Chondrocyte (in vitro differentiated cells): ENCODE measurements at regions not wholly inside any gene's neighbourhood (a gene's known extent, or its start where the extent isn't known, plus 50 kb on each side); places are given as distances from the start of the nearest gene placed in this dataset.
"Not testable (repeated sequence)": the region's sequence is repeated elsewhere in the genome, so short reads cannot be mapped to it uniquely, and the experiment has no call there.

ENCODE experiments used
- DNase-seq: peaks from one replicate; pipeline ENCODE4 v3.0.0; 2021; ENCODE audit warnings: mixed read lengths, low spot score
- H3K27ac Mint-ChIP-seq: one replicate; pipeline ENCODE4 v1.8.0; 2021; ENCODE audit warnings: mild to moderate bottlenecking, moderate library complexity, mixed read lengths; ENCODE audit not compliant: unreplicated experiment
- H3K27me3 Mint-ChIP-seq: 2 replicates; pipeline ENCODE4 v1.8.0; 2021; ENCODE audit warnings: low read depth, mixed read lengths
- H3K36me3 Mint-ChIP-seq: 2 replicates; pipeline ENCODE4 v1.8.0; 2021; ENCODE audit warnings: low read depth, mixed read lengths
- H3K4me1 Mint-ChIP-seq: 2 replicates; pipeline ENCODE4 v1.8.0; 2021; ENCODE audit warnings: low read depth, mild to moderate bottlenecking, mixed read lengths
- H3K4me3 Mint-ChIP-seq: one replicate; pipeline ENCODE4 v1.8.0; 2021; ENCODE audit warnings: mild to moderate bottlenecking, moderate library complexity, mixed read lengths; ENCODE audit not compliant: unreplicated experiment
- H3K9me3 Mint-ChIP-seq: 2 replicates; pipeline ENCODE4 v1.8.0; 2021; ENCODE audit warnings: low read depth, mixed read lengths
- CTCF ChIP-seq: fragments of 200-600 bp; sonication (generic); IDR thresholded peaks from 2 replicates; pipeline ENCODE4 v1.5.0; 2021; ENCODE audit warnings: antibody characterized with exemption, mild to moderate bottlenecking, moderate library complexity

GRCh38 chr3:191686626-191687025 lies 225.7 kb downstream of the PYDC2 start:
- no peak for DNase-seq
- Mint-ChIP-seq H3K4me1 (peaks cover 5% of the 10 kb centered on the region), H3K9me3 (no peaks in the 10 kb centered on the region), H3K27me3 (peaks cover 20% of the 10 kb centered on the region), H3K27ac (no peak overlapping the region), H3K4me3 (no peak overlapping the region), H3K36me3 (no peaks in the 10 kb centered on the region)
- TF ChIP-seq CTCF: no peak

GRCh38 chr3:191688756-191689433 lies 227.9 kb downstream of the PYDC2 start:
- peaks cover 11% of the 10 kb centered on the region for H3K27me3 Mint-ChIP-seq
- TF ChIP-seq CTCF: no peak
- H3K27ac Mint-ChIP-seq: no peak overlapping the region
- peaks cover 5% of the 10 kb centered on the region for H3K4me1 Mint-ChIP-seq
- no peak overlapping the region for H3K4me3 Mint-ChIP-seq
- DNase-seq: no peak
- H3K9me3 Mint-ChIP-seq: no peaks in the 10 kb centered on the region
- H3K36me3 Mint-ChIP-seq: no peaks in the 10 kb centered on the region

- H3K4me3 Mint-ChIP-seq, DNase-seq, H3K27me3 Mint-ChIP-seq, H3K9me3 Mint-ChIP-seq, H3K27ac Mint-ChIP-seq, H3K4me1 Mint-ChIP-seq, H3K36me3 Mint-ChIP-seq: not testable (repeated sequence)
Measured at GRCh38 chr3:191691184-191691583, 230.2 kb downstream of the PYDC2 start.

GRCh38 chr3:191695131-191695814 lies 234.3 kb downstream of the PYDC2 start:
- TF ChIP-seq CTCF: no peak
- no peaks in the 10 kb centered on the region for H3K4me1 Mint-ChIP-seq
- H3K4me3 Mint-ChIP-seq: no peak overlapping the region
- no peak for DNase-seq
- H3K27me3 Mint-ChIP-seq: peaks cover 2% of the 10 kb centered on the region
- peaks cover 2% of the 10 kb centered on the region for H3K9me3 Mint-ChIP-seq
- H3K27ac Mint-ChIP-seq: no peak overlapping the region
- no peaks in the 10 kb centered on the region for H3K36me3 Mint-ChIP-seq

- no peak for DNase-seq
- Mint-ChIP-seq H3K27me3 (peaks cover 2% of the 10 kb centered on the region), H3K27ac (no peak overlapping the region), H3K9me3 (peaks cover 6% of the 10 kb centered on the region), H3K4me3 (no peak overlapping the region), H3K4me1 (no peaks in the 10 kb centered on the region), H3K36me3 (no peaks in the 10 kb centered on the region)
- TF ChIP-seq CTCF: no peak
Measured at GRCh38 chr3:191695815-191696153, 234.8 kb downstream of the PYDC2 start.

- Mint-ChIP-seq H3K4me3 (no peak overlapping the region), H3K36me3 (peaks cover 1% of the 10 kb centered on the region), H3K9me3 (peaks cover 11% of the 10 kb centered on the region), H3K27me3 (peaks cover 2% of the 10 kb centered on the region), H3K4me1 (no peaks in the 10 kb centered on the region), H3K27ac (no peak overlapping the region)
- no peak for TF ChIP-seq CTCF
- no peak for DNase-seq
Measured at GRCh38 chr3:191696348-191696747, 235.4 kb downstream of the PYDC2 start.
